GM11168 (cell line): ENCODE measurements at regions not wholly inside any gene's neighbourhood (a gene's known extent, or its start where the extent isn't known, plus 50 kb on each side); places are given as distances from the start of the nearest gene placed in this dataset.
"Not testable (repeated sequence)": the region's sequence is repeated elsewhere in the genome, so short reads cannot be mapped to it uniquely, and the experiment has no call there.

ENCODE experiments used
- in situ Hi-C: fragments of 300-500 bp; cut with MboI; formaldehyde crosslinking; loops from one replicate; pipeline ENCODE4 v1.12.0; 2022; ENCODE audit warnings: low sequenced_read_pairs; ENCODE audit not compliant: unreplicated experiment

DNA sequence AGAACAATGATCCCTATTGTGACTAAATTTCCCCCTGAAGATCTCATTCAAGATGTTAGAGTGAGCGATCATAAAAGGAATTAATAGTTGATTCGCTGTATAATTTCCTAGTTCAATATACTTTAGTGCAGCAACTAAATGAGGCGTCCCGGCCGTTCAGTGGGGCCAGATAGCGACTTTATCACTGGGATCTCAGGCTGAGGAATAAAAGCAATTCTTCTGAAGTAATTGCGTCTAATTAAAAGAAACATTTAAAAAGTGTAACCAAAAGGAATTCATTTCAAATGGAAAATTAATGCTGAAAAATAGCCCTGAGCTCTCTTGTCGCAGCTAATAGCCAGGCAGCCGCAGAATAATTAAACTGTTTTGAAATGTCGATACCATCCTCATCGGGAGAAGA is 82.2 kb upstream of the TOP1 start:
- in situ Hi-C loops: loop anchor here (25.0 kb wide), 1 partner anchor 209 kb away; no protein-coding TSS in a partner anchor

DNA sequence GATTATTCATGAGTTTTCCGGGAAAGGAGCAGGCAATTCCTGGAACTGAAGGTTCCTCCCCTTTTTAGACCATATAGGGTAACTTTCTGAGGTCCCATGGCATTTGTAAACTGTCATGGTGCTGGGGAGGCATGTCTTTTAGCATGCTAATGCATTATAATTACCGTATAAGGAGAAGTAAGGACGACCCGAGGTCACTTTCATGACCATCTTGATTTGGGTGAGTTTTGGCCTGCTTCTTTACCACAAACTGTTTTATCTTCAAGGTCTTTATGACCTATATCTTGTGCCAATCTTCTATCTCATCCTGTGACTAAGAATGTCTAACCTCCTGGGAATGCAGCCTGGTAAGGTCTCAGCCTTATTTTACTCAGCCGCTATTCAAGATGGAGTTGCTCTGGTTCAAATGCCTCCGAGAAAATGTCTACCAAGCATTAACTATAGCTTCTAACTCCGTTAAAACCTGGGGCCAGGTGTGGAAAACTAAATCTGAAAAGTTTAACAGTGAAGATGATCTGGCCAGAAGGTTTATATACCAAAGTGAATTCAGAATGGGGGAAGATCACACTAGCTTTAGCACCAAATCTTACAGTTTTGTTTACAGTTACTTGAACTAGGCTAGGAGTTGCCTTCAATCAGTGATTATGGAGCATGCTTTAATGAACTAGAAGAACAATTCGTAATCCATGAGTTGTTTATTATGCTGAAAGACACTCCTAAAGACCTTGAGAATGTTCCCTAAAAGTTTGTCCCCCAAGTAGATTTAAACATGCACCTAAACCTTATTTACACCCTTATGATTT is 80.0 kb upstream of the TOP1 start:
- in situ Hi-C loops: loop anchor here (25.0 kb wide), 1 partner anchor 211 kb away; no protein-coding TSS in a partner anchor

DNA sequence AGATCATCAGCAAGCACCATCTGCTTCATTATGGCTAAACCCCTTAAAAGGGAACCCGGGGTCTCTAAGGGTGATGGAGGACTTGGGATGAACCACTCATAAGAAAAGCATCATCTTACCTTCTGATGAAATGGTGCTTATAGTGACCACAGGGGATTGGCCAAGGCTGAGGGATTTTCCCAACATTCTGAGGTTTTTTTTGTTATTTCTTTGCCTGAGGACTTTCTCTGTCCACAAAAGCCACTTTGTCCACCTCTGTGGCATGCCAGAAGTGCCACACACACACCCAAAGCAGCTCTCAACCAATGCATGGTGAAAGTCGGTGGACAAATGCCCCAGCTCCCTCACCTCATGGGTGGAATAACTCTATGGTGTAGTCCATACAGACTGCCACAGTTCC is 79.3 kb upstream of the TOP1 start:
- in situ Hi-C loops: loop anchor here (25.0 kb wide), 1 partner anchor 212 kb away; no protein-coding TSS in a partner anchor

DNA sequence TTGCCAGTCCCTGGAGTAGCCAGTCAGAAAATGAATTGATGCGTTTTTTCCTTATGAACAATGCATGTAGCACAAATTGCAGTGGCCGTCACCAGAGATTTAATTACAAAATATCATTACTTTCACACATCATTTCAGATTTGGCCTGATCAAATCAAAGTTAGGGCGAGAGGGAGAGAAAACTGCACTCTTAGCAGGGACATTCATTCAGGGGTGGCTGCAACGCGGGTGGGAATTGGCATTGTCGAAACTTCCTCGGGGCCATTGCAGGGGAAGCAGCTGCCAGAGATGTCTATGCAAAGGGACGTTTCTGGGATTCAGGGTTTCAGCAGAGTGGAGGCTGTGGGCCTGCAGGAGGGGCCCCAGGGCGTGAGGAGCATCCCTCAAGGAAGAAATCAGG is 76.5 kb upstream of the TOP1 start:
- in situ Hi-C loops: no loop called here

DNA sequence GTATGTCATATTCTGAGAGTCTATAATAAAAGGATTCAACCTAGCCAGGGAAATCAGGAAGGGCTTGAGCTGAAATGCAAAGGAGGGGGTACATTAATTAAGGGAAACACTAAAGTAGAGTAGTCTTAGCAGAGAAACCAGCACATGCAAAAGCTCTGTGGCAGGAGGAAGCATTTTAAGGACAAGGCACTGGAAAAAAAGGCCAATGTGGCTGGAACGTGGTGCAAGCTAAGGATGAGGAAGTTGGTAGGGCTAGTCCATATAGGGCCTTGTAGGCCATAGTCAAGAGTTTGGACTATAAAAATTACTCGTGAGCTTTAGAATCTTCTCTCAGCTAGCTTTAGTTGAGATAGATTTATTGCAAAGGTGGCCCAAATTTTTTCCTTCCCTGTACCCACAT is 75.2 kb upstream of the TOP1 start:
- in situ Hi-C loops: no loop called here

DNA sequence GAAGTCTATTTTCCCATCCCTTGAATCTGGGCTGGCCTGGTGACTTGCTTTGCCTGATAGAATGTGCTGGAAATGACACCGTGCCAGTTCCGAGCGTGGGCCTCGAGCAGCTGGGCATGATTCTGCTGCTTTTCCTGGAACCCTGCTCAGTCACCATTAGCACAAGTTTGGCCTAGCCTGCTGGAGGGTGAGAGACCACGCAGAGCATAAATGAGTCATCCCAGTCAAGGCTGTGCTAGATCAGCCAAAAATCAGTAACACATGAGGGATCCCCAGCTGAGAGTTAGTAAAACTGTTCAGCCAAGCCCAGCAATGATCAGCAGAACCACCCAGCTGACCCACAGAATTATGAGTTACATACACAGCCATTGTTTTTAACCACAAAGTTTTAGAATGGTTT is 74.8 kb upstream of the TOP1 start:
- in situ Hi-C loops: no loop called here

DNA sequence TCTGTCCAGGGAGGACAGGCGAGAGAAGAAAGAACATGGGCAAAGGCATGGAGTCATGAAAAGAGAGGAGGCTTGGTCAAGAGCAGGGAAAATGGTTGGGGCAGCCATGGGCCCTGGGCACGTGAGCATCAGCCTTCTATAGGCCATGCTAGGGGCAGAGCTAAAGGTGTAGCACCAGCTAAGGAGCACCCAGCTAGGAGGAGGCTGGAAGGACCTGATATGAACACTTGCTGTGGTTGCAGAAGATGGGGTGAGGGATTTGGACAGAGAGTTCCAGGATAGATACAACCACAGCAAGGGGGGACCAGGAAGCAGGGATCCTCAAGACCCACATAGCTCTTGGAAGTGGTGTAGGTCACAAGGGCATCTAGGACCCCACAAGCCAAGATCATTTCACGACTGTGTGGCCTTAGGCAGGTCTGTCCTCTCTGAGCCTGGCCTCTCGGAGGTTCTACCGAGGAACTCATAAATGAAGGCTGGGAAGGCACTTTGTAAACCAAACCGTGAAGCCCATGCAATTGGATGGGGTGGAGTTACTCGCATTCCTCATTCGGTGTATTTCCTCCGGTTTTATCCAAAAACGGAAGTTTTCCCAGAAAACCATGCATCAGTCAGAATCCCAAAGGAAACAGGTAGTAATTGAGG is 74.0 kb upstream of the TOP1 start:
- in situ Hi-C loops: no loop called here

DNA sequence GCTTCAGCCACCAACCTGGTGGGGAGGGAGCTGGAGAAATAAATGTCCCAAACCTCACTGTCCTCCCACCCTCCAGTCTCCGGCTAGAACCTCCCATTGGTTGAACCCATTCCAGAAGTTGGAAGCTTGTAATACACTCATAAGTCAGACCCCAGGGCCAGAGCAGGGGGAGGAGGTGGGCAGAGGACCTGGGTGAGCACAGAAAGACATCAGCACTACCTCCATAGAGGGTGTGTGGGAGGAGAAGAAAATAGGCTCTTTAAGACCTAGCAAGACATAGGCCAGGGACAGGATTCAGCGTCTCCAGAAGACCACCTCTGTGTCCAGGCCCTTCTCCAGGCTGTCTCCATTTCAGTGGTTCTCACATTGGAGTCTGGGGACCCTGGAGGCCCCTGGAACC is 73.3 kb upstream of the TOP1 start:
- in situ Hi-C loops: no loop called here

DNA sequence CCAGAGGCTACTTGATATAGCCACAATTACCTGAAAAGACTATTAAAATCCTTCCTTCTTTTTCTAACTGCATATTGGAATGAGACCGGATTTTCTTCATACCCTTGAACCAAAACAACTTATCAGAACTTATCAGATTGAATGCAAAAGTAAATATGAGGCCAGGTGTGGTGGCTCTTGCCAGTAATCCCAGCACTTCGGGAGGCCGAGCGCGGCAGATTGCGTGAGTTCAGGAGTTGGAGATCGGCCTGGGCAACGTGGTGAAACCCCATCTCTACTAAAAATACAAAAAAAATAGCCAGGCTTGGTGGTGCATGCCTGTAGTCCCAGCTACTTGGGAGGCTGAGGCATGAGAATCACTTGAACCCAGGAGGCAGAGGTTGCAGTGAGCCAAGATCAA is 72.8 kb upstream of the TOP1 start:
- in situ Hi-C loops: not testable (repeated sequence)

DNA sequence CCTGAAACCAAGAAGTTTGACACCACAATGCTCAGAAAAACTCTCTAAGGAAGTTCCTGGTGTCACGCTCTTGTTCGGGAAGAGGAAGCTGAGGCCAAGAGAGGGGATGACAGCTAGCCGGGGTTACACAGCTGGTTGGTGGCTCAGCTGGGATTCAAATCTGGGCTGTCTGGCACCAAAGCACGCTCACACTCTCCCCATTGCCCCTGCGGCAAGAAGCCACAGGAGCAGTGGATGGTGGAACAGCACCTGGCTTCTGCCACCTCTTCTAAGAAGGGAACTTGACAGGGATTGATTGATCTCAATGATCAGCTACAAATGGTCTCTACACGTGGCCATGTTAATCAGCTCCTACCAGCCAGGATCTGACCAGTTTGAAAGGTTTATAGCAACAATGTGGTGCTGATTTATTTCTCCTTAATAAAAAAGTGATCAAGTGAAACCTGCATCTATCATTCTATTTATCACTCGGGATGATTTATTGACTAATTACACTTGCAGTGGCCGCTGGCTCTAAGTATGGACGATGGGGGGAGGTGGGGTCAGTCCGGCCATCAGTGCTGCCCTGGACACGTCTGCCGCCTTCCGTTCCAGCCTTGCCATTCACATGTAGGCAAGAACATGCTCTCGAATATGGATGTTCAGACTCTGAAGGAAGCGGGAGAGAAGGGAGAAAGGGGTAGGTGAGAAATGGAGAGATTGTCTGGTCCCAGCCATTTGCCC is 71.9 kb upstream of the TOP1 start:
- in situ Hi-C loops: no loop called here

DNA sequence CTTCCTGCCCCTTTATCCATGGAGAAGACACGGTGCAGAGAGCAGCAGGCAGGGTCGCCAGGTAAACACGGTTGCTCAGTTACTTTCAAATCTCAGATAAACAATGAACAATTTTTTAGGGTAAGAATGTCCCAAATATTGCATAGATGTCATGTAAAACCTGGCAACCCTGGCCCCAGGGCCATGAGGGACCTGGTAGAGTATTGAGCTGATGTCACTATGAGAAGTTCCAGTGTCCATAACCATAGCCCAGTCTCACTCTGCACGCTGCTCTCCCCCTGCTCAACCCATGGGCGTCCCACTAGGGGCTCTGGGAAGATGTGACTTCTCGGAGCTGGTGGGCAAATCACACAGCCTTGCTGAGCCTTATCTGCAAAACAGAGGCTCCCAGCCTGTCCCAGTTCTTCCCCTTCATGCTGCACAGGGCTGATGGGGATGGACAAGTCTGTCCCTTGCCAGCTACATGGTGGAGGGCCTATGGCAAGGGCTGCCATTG is 71.3 kb upstream of the TOP1 start:
- in situ Hi-C loops: no loop called here

DNA sequence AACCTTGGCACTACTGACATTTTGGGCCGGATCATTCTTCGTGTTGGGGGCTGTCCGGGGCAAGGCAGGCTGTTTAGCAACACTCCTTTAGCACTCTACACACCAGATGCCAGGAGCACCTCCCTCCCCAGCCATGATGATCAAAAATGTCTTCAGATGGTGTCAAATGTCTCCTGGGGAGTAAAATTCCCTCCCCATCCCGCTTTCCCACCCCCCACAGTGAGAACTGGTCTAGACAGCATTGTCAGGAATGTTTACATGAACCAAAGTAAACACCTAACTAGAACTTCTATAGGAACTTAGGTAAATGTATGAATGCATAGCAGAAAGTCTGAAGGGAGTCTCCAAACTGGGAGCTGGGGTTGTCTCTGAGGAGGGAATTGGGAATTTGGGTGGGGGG is 70.0 kb upstream of the TOP1 start:
- in situ Hi-C loops: no loop called here

DNA sequence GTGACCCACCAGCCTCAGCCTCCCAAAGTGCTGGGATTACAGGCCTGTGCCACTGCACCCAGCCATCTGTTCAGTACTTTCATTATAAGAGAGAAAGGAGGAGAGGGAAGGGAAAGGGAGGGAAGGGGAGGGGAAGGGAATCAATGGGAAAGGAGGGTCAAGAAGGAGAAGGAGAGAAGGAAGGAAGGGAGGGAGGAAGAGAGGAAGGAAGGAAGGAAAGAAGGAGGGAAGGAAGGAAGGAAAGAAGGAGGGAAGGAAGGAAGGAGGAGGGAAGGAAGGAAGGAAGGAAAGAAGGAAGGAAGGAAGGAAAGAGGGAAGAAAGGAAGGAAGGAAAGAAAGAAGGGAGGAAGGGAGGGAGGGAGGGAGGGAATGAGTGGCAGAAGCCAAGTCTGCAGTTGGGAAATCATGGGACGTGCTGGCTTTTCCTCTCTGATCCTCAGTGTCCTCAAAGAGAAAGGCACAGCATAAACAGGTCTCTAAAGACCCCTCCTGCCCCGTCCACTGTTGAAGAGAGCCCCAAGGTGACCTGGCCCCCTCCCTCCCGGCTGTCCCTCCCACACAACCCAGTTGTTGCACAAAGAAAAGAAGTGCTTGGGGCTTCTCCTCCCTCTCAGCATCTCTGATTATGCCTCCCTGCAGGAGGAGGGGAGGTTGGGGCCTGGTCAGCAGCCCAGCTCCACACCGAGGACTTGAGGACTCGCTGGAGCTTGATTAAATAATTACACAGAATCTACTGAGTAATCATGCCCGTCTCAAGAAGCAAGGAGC is 69.1 kb upstream of the TOP1 start:
- in situ Hi-C loops: no loop called here

DNA sequence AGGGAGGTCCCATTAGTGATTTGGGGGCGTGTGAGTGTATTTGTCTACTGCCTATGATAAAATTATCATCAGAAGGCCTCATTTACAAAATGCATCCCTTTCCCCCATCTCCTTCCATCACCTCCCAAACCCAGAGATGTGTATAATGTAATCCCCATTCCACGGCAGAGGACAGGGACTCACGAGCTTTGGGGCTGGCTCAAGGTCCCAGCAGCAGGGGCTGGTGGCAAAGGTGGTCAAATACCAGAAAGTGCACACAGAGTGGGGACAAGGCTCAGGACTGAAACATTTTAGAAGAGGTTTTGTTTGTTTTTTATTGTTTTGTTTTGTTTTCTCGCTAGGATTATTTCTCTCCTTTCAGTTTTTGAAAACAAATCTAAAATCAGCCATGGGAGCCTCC is 68.5 kb upstream of the TOP1 start:
- in situ Hi-C loops: no loop called here

DNA sequence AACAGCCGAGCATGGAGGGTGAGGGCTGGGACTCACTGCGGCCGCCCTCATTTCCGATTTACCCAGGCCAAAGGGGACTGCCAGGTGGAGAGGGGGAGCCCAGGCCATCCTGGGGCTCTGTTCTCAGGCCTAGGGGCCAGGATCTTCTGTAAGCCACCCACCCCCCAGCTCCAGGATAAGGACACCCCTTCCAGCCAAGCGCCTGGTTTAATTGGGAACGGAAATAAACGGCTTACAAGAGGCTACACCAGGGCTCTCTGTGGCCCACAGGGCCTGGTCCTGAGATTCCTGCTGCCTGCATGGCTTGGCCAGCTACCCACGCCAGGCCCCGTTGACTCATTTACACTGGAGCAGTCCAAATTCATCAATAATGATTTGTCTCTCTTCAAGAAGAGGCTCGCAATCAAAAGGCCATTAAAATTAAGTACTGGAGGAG is 68.1 kb upstream of the TOP1 start:
- in situ Hi-C loops: no loop called here

DNA sequence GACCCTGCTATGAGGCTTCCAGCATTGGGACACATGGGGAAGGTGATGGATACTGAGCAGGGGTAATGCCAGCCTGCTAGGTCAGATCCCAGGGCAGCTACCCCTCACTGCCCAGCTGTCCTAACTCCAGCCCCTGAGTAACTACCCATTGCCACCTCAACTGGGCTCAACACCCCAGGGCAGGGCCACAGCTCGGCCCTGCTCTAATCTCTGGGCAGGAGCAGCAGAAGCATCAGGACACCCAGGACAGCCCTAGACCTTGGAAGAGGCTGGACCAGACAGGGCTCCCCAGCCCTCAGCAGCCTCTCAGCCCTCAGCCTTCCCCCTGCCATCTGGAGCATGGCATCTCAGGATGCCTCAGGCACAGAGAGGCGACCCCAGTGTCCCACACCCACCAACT is 67.4 kb upstream of the TOP1 start:
- in situ Hi-C loops: no loop called here

DNA sequence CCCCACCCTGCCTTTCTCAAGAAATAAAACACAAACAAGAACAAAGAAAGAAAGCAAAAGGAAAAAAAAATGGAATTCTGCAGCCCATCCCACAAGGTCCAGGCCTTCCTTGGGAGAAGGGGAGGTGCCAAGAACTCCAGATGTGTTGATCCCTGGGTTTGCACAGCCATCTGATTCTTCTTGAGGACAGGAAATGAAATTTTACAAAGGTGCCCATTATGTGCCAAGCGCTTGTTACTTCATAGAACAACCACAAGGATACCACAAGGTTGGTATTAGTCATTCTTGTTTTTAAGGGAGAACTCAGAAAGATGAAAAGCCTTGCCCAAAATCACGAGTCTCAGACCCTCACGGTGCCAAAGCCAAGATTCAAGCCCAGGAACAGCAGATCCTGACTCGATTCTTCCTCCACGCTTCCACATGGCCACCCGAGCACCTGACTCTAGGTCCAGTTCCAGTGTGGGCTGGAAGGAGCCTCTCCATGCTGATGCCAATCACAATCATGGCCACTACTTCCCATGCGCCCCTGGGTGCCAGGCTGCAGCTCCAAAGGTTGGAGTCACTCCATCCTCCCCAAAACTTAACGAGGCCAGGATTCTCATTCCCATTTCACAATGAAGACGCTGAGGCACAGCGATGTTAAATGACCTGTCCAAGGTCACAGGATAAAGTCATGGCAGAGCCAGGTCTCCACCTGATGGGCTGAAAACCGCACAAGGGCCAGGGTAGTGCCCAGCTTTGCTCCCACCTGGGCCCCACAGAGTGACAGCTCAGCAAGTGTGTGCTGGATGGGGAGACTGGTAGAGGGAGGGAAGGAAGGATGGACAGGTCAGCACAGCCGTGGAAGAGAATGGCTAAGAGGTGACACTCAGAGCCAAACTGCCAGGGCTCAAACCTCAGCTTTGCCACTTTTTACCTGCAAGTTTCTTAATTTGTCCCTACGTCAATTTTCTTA is 66.7 kb upstream of the TOP1 start:
- in situ Hi-C loops: no loop called here

DNA sequence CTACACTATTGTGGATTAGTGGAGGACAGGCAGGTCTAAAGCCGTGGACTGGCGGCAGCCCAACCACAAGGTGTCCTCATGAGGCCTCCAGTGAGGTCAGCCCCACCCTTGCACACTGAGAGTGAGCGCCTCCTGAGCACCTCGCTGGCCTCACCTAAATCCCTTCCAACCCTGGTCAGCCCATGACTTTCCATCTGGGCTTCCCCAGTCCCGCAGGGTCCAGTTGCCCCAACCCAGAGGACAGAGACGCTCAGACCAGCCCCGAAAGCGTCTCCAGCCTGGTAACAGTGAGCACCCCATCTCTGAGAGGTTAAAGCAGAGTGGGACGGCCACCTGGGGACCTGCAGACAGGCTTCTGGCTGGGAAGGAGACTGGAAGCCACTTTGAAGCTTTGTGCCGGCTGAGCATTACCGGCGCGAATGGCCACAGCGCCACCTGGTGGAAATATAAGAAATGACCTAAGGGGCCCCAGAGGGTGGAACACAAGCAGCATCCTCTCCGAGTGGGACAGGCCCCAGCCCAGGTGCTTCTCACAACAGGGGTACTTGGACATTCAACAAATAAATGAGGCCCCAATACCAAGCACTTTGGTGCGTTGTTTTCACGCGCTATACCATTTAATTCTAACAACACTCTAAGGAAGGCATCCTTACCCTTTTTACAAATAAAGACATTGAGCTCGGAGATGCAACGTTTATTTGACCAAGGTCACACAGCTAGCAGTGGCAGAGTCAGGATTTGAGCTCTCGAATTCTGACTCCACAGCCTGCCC is 65.7 kb upstream of the TOP1 start:
- in situ Hi-C loops: no loop called here

DNA sequence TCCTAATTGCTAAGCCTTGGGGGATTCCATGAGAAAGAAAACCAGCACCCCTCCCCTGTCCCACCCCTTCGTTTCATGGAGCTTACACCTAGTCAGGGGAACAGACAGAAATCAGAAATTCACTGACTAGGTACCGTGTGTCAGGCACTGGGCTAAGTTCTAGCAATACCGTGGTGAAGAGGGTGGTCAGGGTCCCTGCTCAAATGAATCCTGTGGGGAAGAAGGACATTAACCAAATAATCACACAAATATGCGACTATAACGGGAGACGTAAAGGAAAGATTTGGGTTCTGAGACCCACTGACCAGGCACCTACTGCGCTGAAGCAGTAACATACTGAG is 65.1 kb upstream of the TOP1 start:
- in situ Hi-C loops: no loop called here
